OCI-LY1 (cell line): ENCODE measurements at regions not wholly inside any gene's neighbourhood (a gene's known extent, or its start where the extent isn't known, plus 50 kb on each side); places are given as distances from the start of the nearest gene placed in this dataset.

ENCODE experiments used
- EZH2 ChIP-seq: fragments of 200-600 bp; sonication (generic), shearing (Covaris generic); IDR thresholded peaks from 2 replicates; pipeline ENCODE4 v1.8.0; 2017; ENCODE audit warnings: borderline replicate concordance, mixed run types, mild to moderate bottlenecking, antibody characterized with exemption, low read length, moderate library complexity, mixed read lengths
- TF ChIP-seq, protein P1 (sequence below): fragments of 200-600 bp; sonication (generic), shearing (Covaris generic); IDR thresholded peaks from 2 replicates; pipeline ENCODE4 v1.5.1; 2017; ENCODE audit warnings: mild to moderate bottlenecking, antibody characterized with exemption, low read length, moderate library complexity, mixed read lengths

DNA sequence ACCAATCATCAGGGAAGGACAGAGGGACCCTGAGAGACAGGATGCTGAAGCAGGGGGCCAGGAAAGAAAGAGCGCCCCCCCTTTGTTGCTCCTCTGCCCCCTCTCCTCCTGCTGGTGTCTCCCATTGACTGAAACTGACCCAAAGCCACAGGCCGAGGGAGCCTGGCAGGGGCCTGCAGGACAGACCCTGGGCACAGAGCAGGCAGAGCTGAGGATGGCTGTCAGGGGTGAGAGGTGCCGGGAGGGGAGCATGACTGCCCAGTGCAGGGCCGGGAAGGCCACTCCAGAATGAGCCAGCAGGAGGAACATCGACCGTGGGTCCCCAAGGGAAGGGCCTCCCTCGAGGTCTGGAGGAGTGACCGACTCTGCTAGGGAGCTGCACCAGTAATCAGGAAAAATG, 427.8 kb downstream of the PREX1 start:
- TF ChIP-seq, protein P1, sequence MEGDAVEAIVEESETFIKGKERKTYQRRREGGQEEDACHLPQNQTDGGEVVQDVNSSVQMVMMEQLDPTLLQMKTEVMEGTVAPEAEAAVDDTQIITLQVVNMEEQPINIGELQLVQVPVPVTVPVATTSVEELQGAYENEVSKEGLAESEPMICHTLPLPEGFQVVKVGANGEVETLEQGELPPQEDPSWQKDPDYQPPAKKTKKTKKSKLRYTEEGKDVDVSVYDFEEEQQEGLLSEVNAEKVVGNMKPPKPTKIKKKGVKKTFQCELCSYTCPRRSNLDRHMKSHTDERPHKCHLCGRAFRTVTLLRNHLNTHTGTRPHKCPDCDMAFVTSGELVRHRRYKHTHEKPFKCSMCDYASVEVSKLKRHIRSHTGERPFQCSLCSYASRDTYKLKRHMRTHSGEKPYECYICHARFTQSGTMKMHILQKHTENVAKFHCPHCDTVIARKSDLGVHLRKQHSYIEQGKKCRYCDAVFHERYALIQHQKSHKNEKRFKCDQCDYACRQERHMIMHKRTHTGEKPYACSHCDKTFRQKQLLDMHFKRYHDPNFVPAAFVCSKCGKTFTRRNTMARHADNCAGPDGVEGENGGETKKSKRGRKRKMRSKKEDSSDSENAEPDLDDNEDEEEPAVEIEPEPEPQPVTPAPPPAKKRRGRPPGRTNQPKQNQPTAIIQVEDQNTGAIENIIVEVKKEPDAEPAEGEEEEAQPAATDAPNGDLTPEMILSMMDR = no peak
- no peak for TF ChIP-seq EZH2
